Epithelial cell of prostate (primary cell): ENCODE measurements at regions not wholly inside any gene's neighbourhood (a gene's known extent, or its start where the extent isn't known, plus 50 kb on each side); places are given as distances from the start of the nearest gene placed in this dataset.
"Not testable (repeated sequence)": the region's sequence is repeated elsewhere in the genome, so short reads cannot be mapped to it uniquely, and the experiment has no call there.

ENCODE experiments used
- DNase-seq: peaks from one replicate; pipeline ENCODE4 v3.0.0-alpha.2; 2011; ENCODE audit warnings: low read depth, low spot score
- H3K27ac ChIP-seq: fragments of 450-650 bp; 2 replicates; pipeline ENCODE4 v1.5.1; 2017; ENCODE audit warnings: mild to moderate bottlenecking

DNA sequence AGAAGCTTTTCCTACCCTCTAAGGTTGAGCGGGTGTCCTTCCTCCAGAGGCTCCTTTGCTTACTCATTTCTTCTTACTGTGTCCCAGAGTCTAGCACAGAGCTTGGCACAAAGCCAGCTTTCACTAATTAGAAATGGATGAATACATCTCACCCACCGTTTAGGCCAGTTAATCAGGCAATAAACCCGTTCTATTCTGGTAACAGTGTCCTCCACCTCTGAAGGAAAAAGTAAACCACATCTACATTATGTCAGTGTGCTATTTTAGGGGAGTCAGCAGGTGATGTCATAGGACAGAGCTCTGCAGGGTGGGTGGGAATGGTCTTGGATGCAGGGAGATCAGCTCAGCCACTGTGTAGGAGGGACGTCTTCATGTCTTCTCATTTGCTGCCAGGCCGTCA, 109.2 kb downstream of the OSTF1 start:
- H3K27ac ChIP-seq: no peak overlapping the region
- DNase-seq: no peak

DNA sequence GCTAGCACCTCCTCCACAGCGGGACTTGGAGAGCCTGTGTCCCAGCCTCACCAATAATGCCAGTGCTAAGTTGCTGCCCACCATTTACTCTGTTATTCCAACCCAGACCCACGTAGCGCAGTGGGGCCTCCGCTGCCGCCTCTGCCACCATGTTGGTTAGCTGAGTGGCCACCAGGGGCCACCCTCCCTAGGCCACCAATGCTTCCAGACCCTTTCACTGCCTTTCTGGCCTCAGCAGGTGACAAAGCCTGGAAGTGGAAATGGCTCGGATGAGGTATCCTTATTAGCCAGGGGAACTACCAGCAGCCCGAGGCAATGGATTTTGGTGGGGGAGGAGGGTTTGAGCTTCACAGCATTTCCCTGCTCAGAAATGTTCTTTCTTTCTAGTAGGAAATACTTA, 110.1 kb downstream of the OSTF1 start:
- H3K27ac ChIP-seq: no peak overlapping the region

DNA sequence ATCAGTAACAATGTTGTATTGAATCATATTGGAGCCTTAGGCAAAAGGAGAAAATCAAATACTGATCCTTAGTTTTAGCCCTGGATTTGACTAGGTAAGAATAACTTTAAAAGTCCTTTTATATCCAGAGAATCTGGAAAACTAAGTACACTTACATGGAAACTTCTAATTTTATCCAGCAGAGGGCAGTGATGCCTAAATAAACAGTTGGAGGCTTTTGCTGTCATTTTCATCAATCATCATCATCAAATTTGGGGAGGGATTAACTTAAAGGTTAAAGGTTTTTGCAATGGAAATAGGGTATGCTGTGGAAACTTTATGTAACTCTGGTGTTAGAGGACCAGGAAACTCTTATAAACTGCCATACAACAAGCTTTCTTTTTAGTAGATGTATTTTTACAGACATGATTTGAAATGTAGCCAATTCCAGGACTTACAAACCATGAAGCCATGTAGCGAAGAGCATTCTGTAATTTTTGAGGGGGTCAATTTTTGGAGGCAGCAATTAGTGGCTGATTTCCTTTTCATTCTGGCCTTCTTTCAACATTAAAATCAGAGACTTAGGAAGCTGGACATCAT, 112.7 kb downstream of the OSTF1 start:
- H3K27ac ChIP-seq: no peak overlapping the region
- DNase-seq: no peak

More for the DNA sequence above, 110.1 kb downstream of the OSTF1 start:
- DNase-seq: no peak

DNA sequence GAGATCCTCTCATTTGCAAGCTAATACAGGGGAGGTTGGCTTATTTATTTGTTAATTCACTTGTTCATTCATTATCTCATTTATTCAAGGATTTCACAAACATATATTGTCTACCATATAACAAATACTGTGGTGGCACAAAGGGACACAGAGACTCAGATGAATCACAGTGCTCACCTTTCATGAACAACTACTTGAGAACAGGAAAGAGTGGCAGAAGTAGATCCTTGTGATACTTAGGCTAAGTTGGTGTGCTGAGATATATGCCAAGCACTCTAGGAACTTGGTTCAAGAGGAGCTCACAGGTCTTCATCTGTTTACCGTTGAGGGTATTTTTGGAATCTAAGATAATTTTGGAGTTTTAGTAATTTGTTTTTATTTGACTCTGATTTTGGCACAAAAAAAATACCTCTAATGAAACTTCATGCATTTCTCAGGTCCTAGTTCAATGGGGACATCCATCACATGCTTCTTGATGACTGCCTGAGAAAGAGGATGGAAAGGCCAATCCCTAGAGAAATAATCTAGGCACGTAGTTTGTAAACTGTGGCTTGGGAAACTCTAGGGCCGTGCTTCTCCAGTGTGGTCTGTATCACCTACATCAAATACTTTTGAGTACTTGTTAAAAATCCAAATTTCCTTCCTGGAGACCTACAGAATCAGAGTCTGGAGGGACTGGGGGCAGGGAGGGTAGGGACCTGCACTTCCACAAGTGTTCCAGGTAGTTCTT, 113.3 kb downstream of the OSTF1 start:
- H3K27ac ChIP-seq: no peak overlapping the region
- no peak for DNase-seq

DNA sequence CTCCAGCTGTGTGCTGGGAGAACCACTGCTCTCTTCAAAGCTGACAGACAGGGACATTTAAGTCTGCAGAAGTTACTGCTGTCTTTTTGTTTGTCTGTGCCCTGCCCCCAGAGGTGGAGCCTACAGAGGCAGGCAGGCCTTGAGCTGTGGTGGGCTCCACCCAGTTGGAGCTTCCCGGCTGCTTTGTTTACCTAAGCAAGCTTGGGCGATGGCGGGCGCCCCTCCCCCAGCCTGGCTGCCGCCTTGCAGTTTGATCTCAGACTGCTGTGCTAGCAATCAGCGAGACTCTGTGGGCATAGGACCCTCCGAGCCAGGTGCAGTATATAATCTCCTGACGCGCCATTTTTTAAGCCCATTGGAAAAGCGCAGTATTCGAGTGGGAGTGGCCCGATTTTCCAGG, 119.7 kb downstream of the OSTF1 start:
- not testable (repeated sequence) for DNase-seq, H3K27ac ChIP-seq

DNA sequence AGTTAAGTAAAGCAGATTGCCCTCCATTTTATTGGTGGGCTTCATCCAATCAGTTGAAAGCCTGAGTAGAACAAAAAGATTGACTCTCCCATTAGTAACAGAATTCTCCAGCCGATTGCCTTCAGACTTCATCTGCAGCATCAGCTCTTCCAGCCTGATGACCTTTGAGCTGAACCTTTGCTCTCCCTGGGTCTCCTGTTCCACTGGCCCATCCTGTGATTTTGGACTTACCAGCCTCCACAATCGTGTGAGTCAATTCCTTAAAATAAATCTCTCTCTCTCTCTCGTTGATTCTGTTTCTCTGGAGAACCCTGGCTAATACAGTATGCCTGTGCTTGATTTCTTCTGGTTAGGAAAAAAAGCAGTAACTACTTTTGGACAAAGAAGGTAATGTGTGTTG, 121.9 kb downstream of the OSTF1 start:
- no peak for DNase-seq
- H3K27ac ChIP-seq: no peak overlapping the region

DNA sequence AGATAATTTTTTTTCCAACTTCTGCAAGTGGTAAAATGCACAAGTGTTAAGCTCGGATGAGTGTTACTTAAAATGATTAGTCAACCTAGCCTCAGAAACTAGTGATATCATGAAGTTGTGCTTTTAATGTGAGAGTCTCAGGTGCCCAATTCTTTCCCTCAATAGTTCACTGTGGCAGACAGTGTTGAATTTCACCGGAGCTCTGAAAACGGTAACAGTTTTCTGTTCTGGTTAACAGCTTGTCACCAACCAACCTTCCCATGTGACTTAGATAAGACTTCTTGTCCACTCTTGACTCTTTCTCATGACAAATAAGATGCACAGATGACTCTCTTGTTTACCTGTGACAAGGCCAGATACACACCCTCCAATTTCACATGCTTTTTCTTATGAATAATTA, 125.5 kb downstream of the OSTF1 start:
- H3K27ac ChIP-seq: no peak overlapping the region
- no peak for DNase-seq

DNA sequence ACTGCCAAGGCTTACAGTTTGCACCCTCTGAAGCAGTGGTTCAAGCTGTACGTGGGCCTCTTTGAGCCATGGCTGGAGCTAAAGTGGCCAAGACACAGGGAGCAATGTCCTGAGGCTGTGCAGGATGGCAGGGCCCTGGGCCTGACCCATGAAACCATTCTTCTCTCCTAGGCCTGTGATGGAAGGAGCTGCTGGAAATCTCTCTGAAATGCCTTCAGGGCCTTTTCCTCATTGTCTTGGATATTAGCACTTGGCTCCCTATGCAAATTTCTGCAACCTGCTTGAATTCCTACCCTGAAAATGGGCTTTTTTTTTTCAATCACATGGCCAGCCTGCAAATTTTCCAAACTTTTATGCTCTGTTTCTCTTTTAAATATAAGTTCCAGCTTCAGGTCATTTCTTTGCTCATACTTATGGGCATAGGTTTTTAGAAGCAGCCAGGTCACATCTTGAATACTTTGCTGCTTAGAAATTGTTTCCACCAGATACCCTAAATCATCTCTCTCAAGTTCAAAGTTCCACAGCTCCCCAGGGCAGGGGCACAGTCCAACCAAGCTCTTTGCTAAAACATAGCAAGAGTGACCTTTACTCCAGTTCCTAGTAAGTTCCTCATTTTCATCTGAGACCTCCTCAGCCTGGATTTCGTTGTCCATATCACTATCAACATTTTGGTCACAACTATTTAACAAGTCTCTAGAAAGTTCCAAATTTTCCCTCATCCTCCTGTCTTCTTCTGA, 138.3 kb downstream of the OSTF1 start:
- H3K27ac ChIP-seq: no peak overlapping the region
- no peak for DNase-seq

DNA sequence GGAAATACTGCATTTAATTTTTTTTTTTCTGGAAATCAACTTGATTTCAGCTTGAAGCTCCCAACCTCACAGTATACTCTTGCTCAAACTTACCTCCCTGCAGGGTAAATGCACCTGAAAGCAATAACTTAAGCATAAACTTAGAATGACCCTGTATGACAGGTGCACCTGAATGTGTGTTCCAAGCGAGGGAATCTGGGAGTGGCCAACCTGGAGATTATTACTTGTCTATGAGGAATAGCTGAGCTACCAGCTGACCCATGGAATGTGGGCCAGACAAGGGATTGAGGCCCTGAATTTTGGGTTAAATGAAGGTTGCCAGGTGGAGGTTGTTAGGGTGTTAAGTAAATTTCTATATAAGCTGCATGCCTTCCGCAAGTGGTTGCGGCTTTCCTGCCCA, 140.6 kb downstream of the OSTF1 start:
- no peak for DNase-seq
- peak overlapping the region; percentile 36 for H3K27ac ChIP-seq

DNA sequence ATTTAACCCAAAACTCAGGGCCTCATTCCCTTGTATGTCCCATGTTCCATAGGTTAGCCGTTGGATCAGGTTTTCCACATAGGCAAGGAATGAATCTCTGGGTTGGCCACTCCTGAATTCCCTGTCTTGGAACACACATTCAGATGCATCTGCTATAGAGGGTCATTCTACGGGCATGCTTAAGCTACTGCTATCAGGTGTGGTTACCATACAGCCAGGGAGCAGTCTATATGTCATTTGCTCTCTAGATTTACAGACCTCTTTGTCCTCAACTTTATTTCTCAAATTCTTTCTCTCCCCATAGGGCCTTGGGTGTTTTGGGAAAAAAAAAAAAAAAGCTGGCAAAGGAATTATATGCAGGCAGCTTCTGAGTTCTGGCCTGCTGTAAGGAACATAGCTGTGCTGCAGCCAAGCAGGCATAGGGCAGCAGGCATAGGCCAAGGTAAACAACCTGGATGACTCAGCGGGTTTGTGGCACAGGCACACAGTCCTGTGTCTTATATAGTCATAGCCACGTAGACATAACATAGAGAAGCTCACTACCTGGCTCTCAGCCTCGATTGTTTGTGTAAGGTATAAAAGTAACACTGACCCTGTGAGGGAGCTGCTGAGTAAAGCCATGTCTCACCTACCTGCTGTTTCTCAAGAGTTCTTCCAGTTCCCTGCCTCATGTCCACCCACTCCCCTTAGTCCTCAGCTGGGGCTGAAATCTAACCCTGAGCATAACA, 141.5 kb downstream of the OSTF1 start:
- H3K27ac ChIP-seq: peak overlapping the region; percentile 36
- peak; percentile 96 for DNase-seq

DNA sequence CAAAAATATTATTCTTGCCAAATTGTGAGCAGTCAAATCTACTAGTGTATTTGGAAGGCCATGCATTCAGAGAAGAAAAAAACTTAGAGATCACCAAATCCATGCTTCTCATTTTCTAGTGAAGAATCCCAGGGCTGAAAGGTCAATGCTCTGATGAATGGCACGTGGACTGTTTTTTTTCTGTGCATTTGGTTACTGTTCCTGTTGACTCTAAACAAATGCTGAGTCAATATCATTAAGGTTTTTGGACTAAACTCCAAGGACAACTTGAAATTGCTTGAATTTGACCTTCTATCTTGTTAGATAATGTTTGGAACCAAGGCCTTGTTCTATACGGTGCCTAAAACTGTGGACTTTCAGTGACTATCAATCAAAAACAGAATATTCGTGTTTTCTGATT, 142.2 kb downstream of the OSTF1 start:
- no peak for DNase-seq
- H3K27ac ChIP-seq: peak overlapping the region; percentile 36

DNA sequence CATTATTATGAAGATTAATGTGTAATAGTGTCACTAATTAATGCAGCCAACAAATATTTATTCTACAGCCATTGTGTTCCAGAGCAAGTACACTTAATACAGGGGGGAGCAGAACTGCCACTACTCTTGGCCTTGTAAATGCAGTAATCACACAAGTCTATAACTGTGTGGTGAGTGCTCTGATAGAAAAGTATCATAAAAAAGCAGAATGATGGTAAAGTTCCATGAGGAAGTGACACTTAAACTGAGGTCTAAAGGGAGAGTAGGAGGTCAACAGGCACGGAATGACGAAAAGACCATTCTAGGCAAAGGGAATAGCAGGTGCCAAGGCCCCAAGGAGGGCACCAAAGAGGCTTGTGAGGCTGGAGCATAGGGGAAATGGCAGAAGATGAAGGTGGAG, 142.9 kb downstream of the OSTF1 start:
- no peak overlapping the region for H3K27ac ChIP-seq
- no peak for DNase-seq

DNA sequence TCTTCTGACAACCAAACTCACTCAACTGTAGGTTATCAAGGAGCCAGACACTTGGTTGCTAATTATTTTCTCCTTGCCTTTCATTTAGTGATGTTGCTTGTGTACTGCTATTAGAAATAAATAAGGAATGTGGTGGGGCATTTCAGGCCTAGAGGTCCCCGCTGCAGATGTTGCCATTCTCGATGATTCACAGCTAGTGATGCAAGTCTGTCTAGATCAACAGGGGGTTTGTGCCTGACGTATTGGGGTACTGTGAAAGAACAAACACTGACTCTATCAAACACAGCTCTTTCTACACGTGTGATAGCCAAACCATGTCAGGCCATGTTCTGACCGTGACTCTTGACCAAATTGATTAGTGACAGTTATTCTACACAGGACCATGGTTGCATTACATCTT, 144.7 kb downstream of the OSTF1 start:
- no peak overlapping the region for H3K27ac ChIP-seq
- no peak for DNase-seq

DNA sequence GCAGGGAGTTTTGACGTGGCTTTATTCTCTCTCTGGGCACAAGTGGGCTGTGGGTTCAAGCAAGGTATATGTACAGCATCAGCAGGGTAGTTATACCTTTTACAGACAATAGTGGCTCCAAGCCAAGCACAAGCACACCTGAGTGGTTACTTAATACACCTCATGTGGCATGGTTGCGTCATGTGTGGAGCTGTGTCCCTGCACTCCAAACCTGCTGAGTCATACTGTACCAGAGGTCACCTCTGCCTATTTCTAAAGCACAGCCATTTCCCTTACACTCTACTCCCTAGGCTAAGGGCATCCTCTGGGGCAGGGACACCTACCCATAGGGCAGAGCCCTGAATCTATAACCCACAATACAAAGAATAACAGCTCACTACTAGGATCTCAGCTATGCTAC, 147.3 kb downstream of the OSTF1 start:
- H3K27ac ChIP-seq: no peak overlapping the region

DNA sequence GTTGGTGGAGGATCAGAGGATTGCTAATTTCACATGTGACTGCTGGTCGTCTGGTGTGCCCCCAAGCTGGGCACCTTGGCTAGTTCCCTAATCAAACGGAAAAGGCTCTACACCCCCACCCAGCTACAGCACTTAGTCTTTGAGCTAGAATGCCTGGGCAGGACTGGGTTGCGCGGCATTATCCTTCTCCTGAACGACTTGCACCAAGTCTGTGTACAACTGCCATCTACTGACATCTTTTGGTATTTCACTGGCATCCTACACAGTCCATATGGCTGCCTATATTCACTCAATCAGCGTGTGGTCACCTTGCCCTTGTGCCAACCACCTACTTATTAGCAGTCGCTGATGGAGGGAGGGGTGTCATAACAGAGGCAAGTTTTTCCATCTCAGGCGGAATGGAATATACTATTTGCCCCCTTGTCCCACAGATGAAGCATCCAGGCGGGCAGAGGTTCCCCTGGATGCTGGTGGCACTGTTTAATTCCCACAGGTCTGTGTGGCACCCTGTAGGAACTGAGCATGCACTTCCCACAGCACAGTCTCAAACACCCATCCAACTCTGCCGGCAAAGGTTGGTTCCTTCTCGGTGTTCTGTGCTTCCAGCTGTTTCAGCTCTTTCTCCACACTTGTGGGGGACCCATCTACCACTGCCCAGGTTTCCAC, 150.1 kb downstream of the OSTF1 start:
- DNase-seq: peak; percentile 48
- peak overlapping the region; percentile 48 for H3K27ac ChIP-seq

More for the DNA sequence above, 147.3 kb downstream of the OSTF1 start:
- peak; percentile 66 for DNase-seq

DNA sequence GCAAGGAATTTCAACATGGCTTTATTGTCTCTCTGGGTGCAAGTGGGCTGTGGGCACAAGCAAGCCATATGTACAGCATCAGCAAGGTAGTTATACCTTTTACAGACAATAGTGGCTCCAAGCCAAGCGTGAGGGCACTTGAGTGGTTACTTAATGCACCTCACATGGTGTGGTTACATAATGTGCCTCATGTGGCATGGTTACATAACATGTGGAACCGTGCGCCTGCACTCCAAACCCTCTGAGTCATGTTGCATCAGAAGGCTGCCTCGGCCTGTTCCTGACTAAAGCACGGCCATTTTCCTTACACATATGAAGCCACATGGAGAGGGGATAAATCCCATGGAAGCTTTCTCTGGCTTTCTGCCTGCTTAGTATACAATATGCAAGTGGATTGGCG, 150.9 kb downstream of the OSTF1 start:
- peak; percentile 93 for DNase-seq
- H3K27ac ChIP-seq: peak overlapping the region; percentile 48

DNA sequence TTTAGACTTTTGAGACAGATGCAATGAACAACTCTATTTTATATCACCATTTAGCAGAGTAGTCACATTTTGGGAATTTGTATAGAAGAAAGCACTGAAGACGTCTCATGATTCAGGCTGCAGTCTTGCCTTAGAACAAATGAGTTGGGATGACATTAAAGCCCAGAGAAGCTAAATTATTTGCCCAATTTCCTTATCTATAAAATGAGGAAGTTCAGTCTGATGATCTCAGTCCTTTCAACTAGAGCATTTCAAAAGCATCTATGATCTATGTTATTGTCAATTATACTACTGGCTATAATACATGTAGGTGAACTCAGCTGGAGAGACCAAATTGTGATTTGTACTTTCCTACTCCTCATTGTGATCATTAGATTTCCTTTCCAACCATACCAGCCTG, 154.1 kb downstream of the OSTF1 start:
- H3K27ac ChIP-seq: no peak overlapping the region
- DNase-seq: no peak

DNA sequence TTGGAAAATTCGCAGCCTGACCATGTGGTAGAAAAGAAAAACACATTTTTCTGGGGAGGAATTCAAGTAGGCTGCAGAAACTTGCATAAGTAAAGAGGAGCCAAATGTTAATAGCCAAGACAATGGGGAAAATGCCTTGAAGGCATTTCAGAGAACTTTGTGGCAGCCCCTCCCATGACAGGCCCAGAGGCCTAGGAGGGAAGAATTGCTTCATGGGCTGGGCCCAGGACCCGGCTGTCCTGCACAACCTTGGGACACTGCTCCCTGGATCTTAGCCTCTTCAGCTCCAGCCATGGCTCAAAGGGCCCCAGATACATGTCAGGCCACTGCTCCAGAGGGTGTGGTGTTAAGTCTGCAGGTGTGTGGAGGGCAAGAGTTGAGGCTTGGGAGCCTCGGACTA, 158.6 kb downstream of the OSTF1 start:
- no peak for DNase-seq
- H3K27ac ChIP-seq: no peak overlapping the region

DNA sequence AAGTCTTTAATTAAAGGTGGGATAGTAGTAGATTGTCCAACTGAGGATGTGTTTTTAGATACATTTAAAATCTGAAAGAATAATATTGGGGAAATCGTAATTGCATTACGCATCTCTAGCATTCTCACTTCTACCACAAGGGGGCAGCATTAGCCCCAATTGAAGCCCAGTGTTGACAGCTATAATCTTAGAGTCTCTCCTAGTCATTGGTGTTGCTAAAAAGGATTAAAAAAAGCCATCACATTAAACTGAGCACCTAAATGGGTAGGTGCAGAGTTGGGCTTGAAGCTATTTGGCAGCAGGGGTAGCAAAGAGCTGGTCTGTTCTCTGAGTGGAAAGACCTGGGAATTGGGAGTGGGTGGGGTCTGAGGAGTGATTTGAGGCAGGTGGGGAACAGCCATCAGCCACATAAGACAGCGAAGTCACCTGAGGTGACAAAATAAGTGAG, 177.2 kb downstream of the OSTF1 start:
- H3K27ac ChIP-seq: no peak overlapping the region
- DNase-seq: no peak

DNA sequence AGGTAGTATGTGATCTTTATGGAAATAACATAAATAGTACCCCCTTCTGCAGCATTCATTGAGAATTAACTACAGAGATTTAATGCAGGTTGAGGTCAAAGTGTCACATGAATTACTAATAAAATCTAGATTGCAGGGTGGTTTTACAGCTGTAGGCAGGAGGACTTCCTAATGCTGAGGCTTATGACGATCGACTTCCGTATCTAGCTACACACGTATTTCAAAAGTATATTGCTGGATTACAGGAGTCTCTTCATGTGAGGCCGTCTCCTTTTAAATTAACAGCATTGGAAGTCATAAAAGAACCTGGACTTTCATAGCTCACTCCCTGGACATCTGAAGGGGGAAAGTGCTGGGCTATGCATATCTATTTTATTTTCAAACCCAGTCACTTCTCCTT, 180.9 kb downstream of the OSTF1 start:
- no peak overlapping the region for H3K27ac ChIP-seq
- DNase-seq: no peak
